ENCODE measurements at regions not wholly inside any gene's neighbourhood (a gene's known extent, or its start where the extent isn't known, plus 50 kb on each side); places are given as distances from the start of the nearest gene placed in this dataset.
A peak's percentile ranks its signal among the peaks of the same experiment; 100 is the strongest.

GRCh38 chr11:116255321-116255953, 517.4 kb downstream of the BUD13 start:
- no peaks in the 10 kb centered on the region for H4K20me1 ChIP-seq (ENCODE audit: insufficient read depth)
- H3K9me2 ChIP-seq, result no peaks in the 10 kb centered on the region
- no peak overlapping the region for H3K27ac ChIP-seq (ENCODE audit: low read depth in 2 of 2, low read length in 1 of 2)
- no peaks in the 10 kb centered on the region for H3F3A ChIP-seq (replicated peaks; ENCODE audit: insufficient read depth)
- ChIA-PET POLR2A (no interaction called here), CTCF (no interaction called here)
- H3K4me1 ChIP-seq (ENCODE audit: control insufficient read depth in 1 of 2, insufficient read depth in 2 of 2, low read depth in 1 of 2, low read length in 1 of 2), result peaks cover 0 to 6% of the 10 kb centered on the region in 2 experiments; a peak in 1 of 4 replicates
- H3K79me2 ChIP-seq (ENCODE audit: insufficient read depth), result no peaks in the 10 kb centered on the region
- 35% methylated on average over 7 of the region's 7 CpGs for WGBS (ENCODE audit: low lambda C conversion rate)
- TF ChIP-seq EP300 (IDR thresholded peaks at IDR 0.05; ENCODE audit: borderline replicate concordance in 1 of 2, low read depth in 1 of 2, low read length in 1 of 2) (peak in 1 of 2 experiments; percentile 20; a peak in 1 of 4 replicates), FOSL2 (IDR thresholded peaks at IDR 0.05; ENCODE audit: borderline replicate concordance, low read depth) (no peak), TEAD4 (IDR thresholded peaks at IDR 0.05; ENCODE audit: borderline replicate concordance, insufficient read depth) (no peak)
- H2AFZ ChIP-seq (ENCODE audit: low read depth), result no peak overlapping the region
- H3K9me3 ChIP-seq, result no peaks in the 10 kb centered on the region
- no peaks in the 10 kb centered on the region for H3K36me3 ChIP-seq (replicated peaks in 1 of 2; ENCODE audit: control insufficient read depth in 1 of 2, insufficient read depth in 2 of 2, low read length in 1 of 2)
- no peak overlapping the region for H3K9ac ChIP-seq
- peak; percentile 41 for DNase-seq
- no peak overlapping the region for H3K4me3 ChIP-seq (ENCODE audit: low read depth in 2 of 2, low read length in 1 of 2)
- no peaks in the 10 kb centered on the region for H3K27me3 ChIP-seq (ENCODE audit: insufficient read depth)
- H3K4me2 ChIP-seq, result no peak overlapping the region

GRCh38 chr11:116250155-116250554, 522.6 kb downstream of the BUD13 start:
- Histone ChIP-seq H3K79me2 (ENCODE audit: insufficient read depth) (no peaks in the 10 kb centered on the region), H3K27ac (ENCODE audit: low read depth in 2 of 2, low read length in 1 of 2) (no peak overlapping the region), H3K4me2 (no peak overlapping the region), H3K36me3 (replicated peaks in 1 of 2; ENCODE audit: control insufficient read depth in 1 of 2, insufficient read depth in 2 of 2, low read length in 1 of 2) (no peaks in the 10 kb centered on the region), H3K9ac (no peak overlapping the region), H3K4me1 (ENCODE audit: control insufficient read depth in 1 of 2, insufficient read depth in 2 of 2, low read depth in 1 of 2, low read length in 1 of 2) (peaks cover 0 to 9% of the 10 kb centered on the region in 2 experiments; a peak in 1 of 4 replicates), H3F3A (replicated peaks; ENCODE audit: insufficient read depth) (no peaks in the 10 kb centered on the region), H3K4me3 (ENCODE audit: low read depth in 2 of 2, low read length in 1 of 2) (no peak overlapping the region), H3K27me3 (ENCODE audit: insufficient read depth) (no peaks in the 10 kb centered on the region; the same call in 1 of the 2 replicates), H3K9me3 (no peaks in the 10 kb centered on the region), H2AFZ (ENCODE audit: low read depth) (no peak overlapping the region), H4K20me1 (ENCODE audit: insufficient read depth) (no peaks in the 10 kb centered on the region), H3K9me2 (no peaks in the 10 kb centered on the region)
- DNase-seq, result no peak
- 55% methylated on average over 7 of the region's 7 CpGs for WGBS (ENCODE audit: low lambda C conversion rate)
- ChIA-PET POLR2A (no interaction called here), CTCF (interaction anchor here (0.7 to 1.6 kb wide), 2 partner anchors 15 to 193 kb away, joined by 3 to 6 read pairs; no protein-coding TSS in a partner anchor)
- no peak for TF ChIP-seq FOXM1 (IDR thresholded peaks at IDR 0.05; ENCODE audit: low read depth)
- TF ChIP-seq POLR2AphosphoS5 (IDR thresholded peaks at IDR 0.05; ENCODE audit: low read depth, low read length), result no peak
- no peak for TF ChIP-seq MEF2A (IDR thresholded peaks at IDR 0.05; ENCODE audit: borderline replicate concordance, low read depth)
- TF ChIP-seq, protein P1, sequence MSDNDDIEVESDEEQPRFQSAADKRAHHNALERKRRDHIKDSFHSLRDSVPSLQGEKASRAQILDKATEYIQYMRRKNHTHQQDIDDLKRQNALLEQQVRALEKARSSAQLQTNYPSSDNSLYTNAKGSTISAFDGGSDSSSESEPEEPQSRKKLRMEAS (IDR thresholded peaks at IDR 0.05; ENCODE audit: low read depth), result no peak
- TF ChIP-seq CHD2 (IDR thresholded peaks at IDR 0.05; ENCODE audit: low read length, partially characterized antibody), result no peak
- TF ChIP-seq REST (IDR thresholded peaks at IDR 0.05; ENCODE audit: low read depth, low read length), result no peak
- no peak for TF ChIP-seq RCOR1 (IDR thresholded peaks at IDR 0.05; ENCODE audit: low read length)
- TF ChIP-seq, protein P2, sequence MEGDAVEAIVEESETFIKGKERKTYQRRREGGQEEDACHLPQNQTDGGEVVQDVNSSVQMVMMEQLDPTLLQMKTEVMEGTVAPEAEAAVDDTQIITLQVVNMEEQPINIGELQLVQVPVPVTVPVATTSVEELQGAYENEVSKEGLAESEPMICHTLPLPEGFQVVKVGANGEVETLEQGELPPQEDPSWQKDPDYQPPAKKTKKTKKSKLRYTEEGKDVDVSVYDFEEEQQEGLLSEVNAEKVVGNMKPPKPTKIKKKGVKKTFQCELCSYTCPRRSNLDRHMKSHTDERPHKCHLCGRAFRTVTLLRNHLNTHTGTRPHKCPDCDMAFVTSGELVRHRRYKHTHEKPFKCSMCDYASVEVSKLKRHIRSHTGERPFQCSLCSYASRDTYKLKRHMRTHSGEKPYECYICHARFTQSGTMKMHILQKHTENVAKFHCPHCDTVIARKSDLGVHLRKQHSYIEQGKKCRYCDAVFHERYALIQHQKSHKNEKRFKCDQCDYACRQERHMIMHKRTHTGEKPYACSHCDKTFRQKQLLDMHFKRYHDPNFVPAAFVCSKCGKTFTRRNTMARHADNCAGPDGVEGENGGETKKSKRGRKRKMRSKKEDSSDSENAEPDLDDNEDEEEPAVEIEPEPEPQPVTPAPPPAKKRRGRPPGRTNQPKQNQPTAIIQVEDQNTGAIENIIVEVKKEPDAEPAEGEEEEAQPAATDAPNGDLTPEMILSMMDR (IDR thresholded peaks at IDR 0.05), result no peak
- TF ChIP-seq MXI1 (IDR thresholded peaks at IDR 0.05; ENCODE audit: low read depth, low read length), result no peak
- TF ChIP-seq NFIC (IDR thresholded peaks at IDR 0.05; ENCODE audit: borderline replicate concordance), result no peak
- TF ChIP-seq, protein P3, sequence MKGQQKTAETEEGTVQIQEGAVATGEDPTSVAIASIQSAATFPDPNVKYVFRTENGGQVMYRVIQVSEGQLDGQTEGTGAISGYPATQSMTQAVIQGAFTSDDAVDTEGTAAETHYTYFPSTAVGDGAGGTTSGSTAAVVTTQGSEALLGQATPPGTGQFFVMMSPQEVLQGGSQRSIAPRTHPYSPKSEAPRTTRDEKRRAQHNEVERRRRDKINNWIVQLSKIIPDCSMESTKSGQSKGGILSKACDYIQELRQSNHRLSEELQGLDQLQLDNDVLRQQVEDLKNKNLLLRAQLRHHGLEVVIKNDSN (IDR thresholded peaks at IDR 0.05; ENCODE audit: borderline replicate concordance, low read depth), result no peak
- TF ChIP-seq NRF1 (IDR thresholded peaks at IDR 0.05; ENCODE audit: low read depth, low read length), result no peak
- no peak for TF ChIP-seq SIN3A (IDR thresholded peaks at IDR 0.05; ENCODE audit: borderline replicate concordance, low read depth, low read length)
- no peak for TF ChIP-seq USF2 (IDR thresholded peaks at IDR 0.05; ENCODE audit: borderline replicate concordance, low read depth, low read length)
- TF ChIP-seq RXRA (IDR thresholded peaks at IDR 0.05; ENCODE audit: borderline replicate concordance, low read depth), result no peak
- TF ChIP-seq EZH2phosphoT487 (IDR thresholded peaks at IDR 0.05; ENCODE audit: borderline replicate concordance, low read depth), result no peak
- TF ChIP-seq SMC3 (IDR thresholded peaks at IDR 0.05; ENCODE audit: low read depth, low read length), result no peak
- TF ChIP-seq TEAD4 (IDR thresholded peaks at IDR 0.05; ENCODE audit: borderline replicate concordance, insufficient read depth), result no peak

Measured in SK-N-SH (cell line).